HG03103 (cell line): ENCODE measurements at regions not wholly inside any gene's neighbourhood (a gene's known extent, or its start where the extent isn't known, plus 50 kb on each side); places are given as distances from the start of the nearest gene placed in this dataset.
"Not testable (repeated sequence)": the region's sequence is repeated elsewhere in the genome, so short reads cannot be mapped to it uniquely, and the experiment has no call there.

ENCODE experiments used
- ATAC-seq: cut with Tn5 transposase; IDR thresholded peaks from one replicate; pipeline ENCODE4 v1.9.1; 2021; ENCODE audit warnings: low read depth; ENCODE audit not compliant: unreplicated experiment

DNA sequence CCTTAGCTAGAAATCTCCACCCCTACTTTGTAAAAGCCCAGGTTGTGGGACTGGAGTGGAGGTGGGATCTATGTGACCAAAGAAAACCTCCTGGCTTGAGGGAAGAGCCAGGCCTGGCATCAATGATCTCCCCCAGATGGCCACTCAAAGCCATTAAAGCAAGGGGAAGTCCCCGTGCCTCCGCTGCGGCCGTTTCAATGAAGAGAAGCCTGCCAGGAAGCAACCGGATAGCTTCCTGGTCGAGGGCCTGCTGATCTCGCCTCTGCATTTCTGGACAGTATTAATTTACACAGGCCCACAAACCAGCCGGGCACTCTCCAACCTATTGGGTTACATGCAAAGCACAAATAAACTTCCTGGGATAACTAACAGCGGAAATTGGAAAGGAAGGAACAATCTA, 160.5 kb upstream of the MSX2 start:
- no peak for ATAC-seq

- ATAC-seq = no peak
These were observed 156.8 kb upstream of the MSX2 start for GRCh38 chr5:174567506-174568141.

DNA sequence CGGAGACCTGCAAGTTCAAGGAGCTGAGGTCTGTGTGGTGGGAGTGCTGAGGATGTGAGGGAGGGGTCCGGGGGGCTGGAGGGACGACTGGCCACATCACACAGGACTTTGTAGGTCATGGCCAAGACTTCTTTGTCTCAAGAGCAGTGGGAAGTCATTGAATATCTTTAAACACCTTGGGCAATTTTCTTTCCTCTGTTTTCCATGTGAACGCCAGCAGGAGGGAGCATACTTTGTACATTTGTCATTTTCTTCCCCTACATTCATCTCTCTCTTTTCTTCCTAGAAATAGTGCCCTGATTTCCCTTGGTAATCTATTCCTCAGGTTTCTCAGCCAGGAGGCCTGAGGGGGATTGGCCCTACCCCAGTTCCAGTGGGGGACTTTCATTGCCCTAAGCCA, 153.7 kb upstream of the MSX2 start:
- ATAC-seq = no peak

DNA sequence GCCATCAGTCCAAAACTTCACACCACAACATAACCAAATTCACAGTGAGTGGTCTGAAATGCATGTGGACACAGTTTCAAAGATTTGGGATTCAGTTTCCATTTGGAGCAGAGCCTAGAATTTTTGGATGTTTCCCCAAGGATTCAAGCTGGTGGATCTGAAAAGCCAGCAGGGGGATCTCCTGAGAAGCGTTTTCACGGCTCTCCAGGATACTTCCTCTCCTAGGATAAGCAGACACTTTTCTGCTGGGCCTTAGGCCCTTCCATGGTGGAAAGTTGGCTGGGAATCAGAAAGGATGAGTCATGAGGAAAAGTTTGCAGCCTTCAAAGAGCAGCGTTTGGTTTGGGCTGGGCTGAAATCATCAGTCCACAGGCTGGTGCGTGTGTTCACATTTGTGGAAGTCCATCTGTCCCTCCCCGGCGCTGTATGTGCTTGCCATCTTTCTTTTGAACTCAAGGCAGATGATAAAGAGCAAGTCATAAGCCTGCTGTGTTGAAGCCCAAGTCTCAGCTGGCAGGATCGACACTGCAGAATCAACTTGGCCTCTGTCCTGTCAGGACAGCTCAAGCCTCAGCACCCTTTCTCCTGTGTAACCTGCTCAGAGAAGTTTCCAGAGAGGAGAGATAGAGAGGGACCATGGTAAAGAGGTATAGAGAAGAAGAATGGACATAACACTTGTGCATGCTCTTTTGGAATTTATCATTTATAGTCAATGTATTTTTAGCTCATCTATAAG, 152.6 kb upstream of the MSX2 start:
- no peak for ATAC-seq

DNA sequence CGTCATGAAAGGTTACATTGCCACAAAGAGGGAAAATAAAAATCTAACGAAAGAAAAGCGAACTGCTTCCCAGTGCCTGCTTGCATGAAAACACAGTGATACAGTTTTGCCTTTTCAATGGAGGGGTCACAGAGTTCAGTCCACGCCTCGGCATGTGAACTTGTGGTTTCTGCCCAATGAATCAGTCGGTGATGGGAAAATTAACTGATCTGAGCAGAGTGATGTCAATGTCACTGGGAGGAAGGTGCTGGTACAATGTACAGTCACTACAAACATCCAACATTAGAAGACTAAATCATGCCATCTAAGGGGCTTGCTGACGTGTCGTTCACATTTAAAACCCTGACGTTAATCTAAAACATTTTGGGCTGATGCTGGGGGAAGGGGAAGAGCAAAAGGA, 151.8 kb upstream of the MSX2 start:
- ATAC-seq = no peak

DNA sequence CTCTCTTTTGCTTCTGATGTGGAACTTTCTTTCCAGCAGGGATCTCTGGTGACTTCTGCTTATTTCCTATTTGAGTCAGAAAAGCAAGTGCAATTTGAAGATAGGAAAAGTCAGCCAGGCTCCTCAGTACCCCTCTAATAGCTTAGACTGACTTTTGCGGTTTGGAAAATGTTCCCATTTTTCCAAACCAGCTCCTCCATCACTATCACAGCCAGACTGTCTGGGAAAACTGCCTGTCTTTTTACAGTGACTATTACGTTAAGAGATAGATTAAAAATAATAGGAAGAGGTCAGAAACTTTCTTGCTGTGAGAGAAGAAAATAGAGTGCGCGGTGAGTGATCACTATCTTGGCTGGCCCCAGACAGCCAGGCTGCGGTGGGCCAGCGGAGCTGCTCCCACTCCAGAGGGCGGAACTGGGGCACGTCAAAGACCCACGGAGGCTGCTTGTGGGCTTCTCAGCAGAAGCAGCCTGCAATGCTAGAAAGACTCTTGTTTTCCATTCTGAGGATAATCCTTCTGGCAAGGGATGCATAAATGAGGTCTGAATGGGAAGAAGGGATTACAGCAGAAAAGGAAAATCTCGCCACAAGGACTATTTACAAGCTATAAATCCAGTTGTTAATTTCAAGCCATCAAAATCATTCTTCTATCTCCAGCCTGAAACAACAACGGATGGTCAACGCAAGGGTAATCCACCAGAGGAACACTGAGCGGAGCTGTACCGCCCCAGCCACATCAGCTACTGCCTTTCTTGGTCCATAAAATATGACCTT, 151.0 kb upstream of the MSX2 start:
- ATAC-seq = no peak

DNA sequence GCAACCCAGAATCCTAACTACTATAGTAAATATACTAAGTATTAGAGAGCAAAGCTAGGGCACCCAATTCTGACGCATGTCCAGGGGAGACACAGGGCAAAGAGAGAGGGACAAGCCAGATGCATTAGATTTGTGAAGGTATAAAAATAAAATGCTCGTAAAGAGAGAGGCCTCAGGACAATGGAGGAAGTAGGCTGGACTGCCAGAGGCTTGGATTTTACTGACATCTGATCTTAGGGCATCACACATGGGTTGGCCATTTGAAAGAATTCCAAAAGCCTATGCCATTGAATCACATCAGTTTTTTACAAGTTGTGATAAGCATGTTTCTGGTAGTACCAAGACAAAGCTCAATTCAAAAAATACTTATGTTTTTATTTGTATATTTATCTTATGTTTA, 149.3 kb upstream of the MSX2 start:
- no peak for ATAC-seq

GRCh38 chr5:174576042-174576441, 148.3 kb upstream of the MSX2 start:
- no peak for ATAC-seq

- ATAC-seq = no peak
These were observed 142.9 kb upstream of the MSX2 start for GRCh38 chr5:174581479-174581878.

DNA sequence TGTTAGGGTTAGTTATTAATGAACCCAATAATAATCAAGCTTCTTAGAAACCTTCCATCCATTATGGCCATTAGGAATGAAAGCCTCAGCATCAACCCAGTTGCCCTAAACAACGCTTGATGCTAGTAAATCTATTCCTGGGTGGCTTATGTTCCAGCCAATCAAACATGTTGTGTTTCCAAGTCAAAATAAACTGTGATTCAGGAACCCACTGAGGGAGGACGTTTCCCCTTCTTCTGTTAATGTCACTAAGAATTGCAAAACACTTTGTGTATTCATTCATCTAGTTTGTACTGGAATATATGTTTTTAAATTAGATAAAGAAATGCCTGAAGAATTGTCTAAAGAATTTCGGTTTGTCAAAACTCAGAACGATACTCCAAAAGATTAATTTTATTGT, 142.5 kb upstream of the MSX2 start:
- no peak for ATAC-seq

DNA sequence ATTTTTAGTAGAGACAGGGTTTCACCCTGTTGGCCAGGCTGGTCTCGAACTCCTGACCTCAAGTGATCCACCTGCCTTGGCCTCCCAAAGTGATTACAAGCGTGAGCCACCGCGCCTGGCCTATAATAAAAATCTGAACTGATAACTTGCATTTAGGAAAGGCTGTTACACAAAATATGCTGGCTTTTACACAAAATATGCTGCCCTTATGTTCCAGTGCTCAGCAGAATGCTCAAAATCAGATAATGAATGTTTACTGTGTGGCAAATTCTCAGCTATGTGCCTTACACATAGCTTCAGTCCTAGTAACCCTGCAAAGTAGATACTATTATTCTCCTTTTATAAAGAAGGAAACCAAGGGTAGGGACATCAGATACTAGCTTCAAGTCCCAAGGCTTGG, 141.3 kb upstream of the MSX2 start:
- ATAC-seq = no peak

- no peak for ATAC-seq
These were observed 138.9 kb upstream of the MSX2 start for GRCh38 chr5:174585472-174585871.

GRCh38 chr5:174586163-174586562, 138.2 kb upstream of the MSX2 start:
- ATAC-seq = not testable (repeated sequence)

DNA sequence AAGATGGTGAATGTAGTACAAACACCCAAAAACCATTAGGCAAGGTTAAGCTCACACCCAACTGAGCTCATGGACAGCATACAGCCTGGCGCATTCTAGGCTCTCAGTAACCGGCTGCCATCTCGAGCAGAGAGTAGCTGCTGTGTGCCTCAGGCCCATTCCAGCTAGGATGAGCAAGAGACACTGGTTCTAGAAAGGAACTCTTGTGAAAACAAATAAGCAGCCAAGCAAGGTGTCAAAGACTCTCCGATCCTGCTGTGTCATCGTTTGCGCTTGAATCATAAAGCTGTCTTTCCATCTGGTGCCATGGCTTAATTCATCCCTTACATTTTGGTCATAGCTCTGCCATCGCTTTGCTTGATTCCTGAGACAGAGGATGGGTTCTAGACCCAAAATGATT, 135.4 kb upstream of the MSX2 start:
- ATAC-seq = no peak

GRCh38 chr5:174589599-174589998, 134.8 kb upstream of the MSX2 start:
- no peak for ATAC-seq

GRCh38 chr5:174590820-174591219, 133.6 kb upstream of the MSX2 start:
- ATAC-seq = no peak

DNA sequence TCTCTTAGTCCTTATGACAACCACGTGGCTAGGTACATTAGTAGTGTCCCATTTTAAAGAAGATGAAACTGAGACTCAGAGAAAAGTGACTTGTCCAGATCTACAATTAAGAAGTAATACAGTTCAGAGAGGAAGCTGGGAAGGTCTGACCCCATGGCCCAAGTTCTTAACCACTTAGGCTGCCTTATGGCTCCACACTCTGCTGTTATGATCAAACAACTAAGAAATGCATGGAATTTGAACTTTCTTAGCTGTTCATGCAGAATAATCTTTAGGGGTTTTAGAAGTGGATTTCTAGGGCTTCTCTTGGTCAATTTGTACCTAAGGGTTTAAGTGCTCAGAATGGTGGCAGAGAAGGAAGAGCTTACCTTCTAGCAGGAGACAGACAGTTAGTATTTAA, 128.0 kb upstream of the MSX2 start:
- ATAC-seq = no peak

GRCh38 chr5:174599992-174600391, 124.4 kb upstream of the MSX2 start:
- no peak for ATAC-seq

DNA sequence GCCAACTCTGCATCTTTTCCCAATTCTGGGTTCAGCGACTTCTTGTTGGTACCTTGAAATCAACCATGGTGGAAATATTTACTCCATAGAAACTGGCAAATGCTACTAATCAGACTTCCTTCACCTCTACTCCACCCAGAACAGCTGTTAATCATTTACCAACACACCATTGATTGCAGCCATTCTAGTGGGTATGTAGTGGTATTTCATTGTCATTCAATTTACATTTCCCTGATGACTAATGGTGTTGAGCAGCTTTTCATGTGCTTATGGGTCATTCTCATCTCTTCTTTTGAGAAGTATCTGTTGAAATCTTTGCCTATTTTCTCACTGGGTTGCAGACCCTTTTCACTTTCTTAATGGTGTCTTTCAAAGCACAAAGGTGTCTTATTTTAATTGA, 122.4 kb upstream of the MSX2 start:
- ATAC-seq = no peak

DNA sequence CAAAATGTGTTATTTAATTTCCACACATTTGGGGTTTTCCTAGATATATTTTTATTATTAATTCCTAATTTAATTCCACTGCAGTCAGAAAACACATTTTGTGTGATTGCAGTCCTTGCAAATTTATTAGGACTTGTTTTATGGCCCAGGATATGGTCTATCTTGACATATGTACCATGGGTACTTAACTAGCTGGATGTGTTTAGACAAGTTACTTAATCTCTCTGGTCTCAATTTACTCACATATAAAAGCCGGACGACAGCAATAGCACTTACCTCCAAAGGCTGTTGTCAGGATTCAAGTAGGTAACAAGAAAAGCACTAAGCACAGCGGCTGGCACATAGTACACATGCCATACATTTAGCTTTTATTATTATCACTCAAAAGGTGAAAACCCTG, 118.2 kb upstream of the MSX2 start:
- ATAC-seq = no peak

- no peak for ATAC-seq
These were observed 117.7 kb upstream of the MSX2 start for GRCh38 chr5:174606646-174607045.

GRCh38 chr5:174607205-174607604, 117.2 kb upstream of the MSX2 start:
- ATAC-seq = no peak
